DND-41 (cell line): ENCODE measurements at regions not wholly inside any gene's neighbourhood (a gene's known extent, or its start where the extent isn't known, plus 50 kb on each side); places are given as distances from the start of the nearest gene placed in this dataset.

ENCODE experiments used
- ATAC-seq: fragments of 200-7000 bp; cut with Tn5 transposase; 3 replicates; pipeline ENCODE4 v1.9.1; 2021; ENCODE audit warnings: low read depth; ENCODE audit not compliant: insufficient read depth
- DNase-seq: peaks from one replicate; pipeline ENCODE4 v3.0.0-alpha.2; 2020
- H2AFZ ChIP-seq: 2 replicates; pipeline ENCODE4 v1.6.0; 2012; ENCODE audit warnings: low read depth, low read length
- H3K27ac ChIP-seq: 2 replicates; pipeline ENCODE4 v1.5.1; 2012; ENCODE audit warnings: low read length, inconsistent platforms
- H3K27me3 ChIP-seq: fragments of 200-600 bp; sonication (generic); 2 replicates; pipeline ENCODE4 v1.6.0; 2012; ENCODE audit warnings: low read length, mild to moderate bottlenecking, inconsistent platforms; ENCODE audit not compliant: insufficient read depth, poor library complexity
- H3K36me3 ChIP-seq: 2 replicates; pipeline ENCODE4 v1.5.1; 2012; ENCODE audit warnings: low read length, inconsistent platforms; ENCODE audit not compliant: insufficient read depth
- H3K4me1 ChIP-seq: 2 replicates; pipeline ENCODE4 v1.5.1; 2012; ENCODE audit warnings: mild to moderate bottlenecking, low read length; ENCODE audit not compliant: insufficient read depth
- H3K4me2 ChIP-seq: 2 replicates; pipeline ENCODE4 v1.6.0; 2012; ENCODE audit warnings: mild to moderate bottlenecking, moderate library complexity, low read length, inconsistent platforms; ENCODE audit not compliant: insufficient read depth
- H3K4me3 ChIP-seq, 2 experiments: fragments of 200-600 bp in 1 of 2; shearing (Covaris generic) in 1 of 2; 2 replicates each; pipeline ENCODE4 v1.5.1; 2012 to 2016; ENCODE audit warnings: inconsistent platforms in 2 of 2, low read length in 2 of 2, mild to moderate bottlenecking in 2 of 2, low read depth in 1 of 2, moderate library complexity in 1 of 2
- H3K79me2 ChIP-seq: 2 replicates; pipeline ENCODE4 v1.6.0; 2012; ENCODE audit warnings: low read length, inconsistent platforms; ENCODE audit not compliant: insufficient read depth
- H3K9ac ChIP-seq: 2 replicates; pipeline ENCODE4 v1.6.0; 2012; ENCODE audit warnings: low read depth, mild to moderate bottlenecking, inconsistent platforms, low read length, moderate library complexity
- H3K9me3 ChIP-seq: 2 replicates; pipeline ENCODE4 v1.5.1; 2012; ENCODE audit warnings: low read length, moderate library complexity, mild to moderate bottlenecking, inconsistent platforms; ENCODE audit not compliant: insufficient read depth, severe bottlenecking
- H4K20me1 ChIP-seq: 2 replicates; pipeline ENCODE4 v1.6.0; 2012; ENCODE audit warnings: low read length; ENCODE audit not compliant: insufficient read depth
- EZH2 ChIP-seq: IDR thresholded peaks from 3 replicates; pipeline ENCODE4 v1.6.1; 2012; ENCODE audit warnings: borderline replicate concordance, low read depth, mild to moderate bottlenecking, moderate library complexity, low read length, inconsistent platforms; ENCODE audit not compliant: severe bottlenecking
- TF ChIP-seq, protein P1 (sequence below): IDR thresholded peaks from 2 replicates; pipeline ENCODE4 v1.5.1; 2012; ENCODE audit warnings: borderline replicate concordance, low read length, moderate library complexity, mild to moderate bottlenecking; ENCODE audit not compliant: poor library complexity, severe bottlenecking; ENCODE audit errors: extremely low read depth

DNA sequence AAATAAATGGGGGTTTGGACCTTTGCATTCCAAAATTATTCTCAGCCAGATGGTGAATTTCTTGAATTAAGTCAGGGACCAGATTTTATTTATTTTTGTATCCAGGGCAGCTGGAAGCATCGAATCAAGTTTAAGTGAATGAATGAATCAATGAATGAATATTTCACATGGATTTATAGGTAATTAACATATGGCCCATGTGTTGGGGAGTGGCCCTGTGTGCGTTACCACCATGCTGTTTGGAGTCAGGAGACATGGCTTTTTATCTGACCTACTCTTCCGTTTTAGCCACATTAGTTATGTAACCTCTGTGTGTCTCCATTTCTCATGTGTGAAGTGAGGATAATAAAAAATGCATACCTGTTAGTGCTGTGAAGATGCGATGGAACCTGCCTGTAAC, 213.5 kb downstream of the CDH26 start:
- Histone ChIP-seq H2AFZ (no peak overlapping the region), H3K79me2 (peaks cover 6% of the 10 kb centered on the region), H4K20me1 (no peaks in the 10 kb centered on the region), H3K4me1 (peaks cover 17% of the 10 kb centered on the region), H3K9me3 (no peaks in the 10 kb centered on the region), H3K27ac (no peak overlapping the region), H3K4me3 (no peak overlapping the region), H3K27me3 (no peaks in the 10 kb centered on the region), H3K36me3 (peaks cover 34% of the 10 kb centered on the region), H3K9ac (no peak overlapping the region), H3K4me2 (no peak overlapping the region)
- TF ChIP-seq, protein P1, sequence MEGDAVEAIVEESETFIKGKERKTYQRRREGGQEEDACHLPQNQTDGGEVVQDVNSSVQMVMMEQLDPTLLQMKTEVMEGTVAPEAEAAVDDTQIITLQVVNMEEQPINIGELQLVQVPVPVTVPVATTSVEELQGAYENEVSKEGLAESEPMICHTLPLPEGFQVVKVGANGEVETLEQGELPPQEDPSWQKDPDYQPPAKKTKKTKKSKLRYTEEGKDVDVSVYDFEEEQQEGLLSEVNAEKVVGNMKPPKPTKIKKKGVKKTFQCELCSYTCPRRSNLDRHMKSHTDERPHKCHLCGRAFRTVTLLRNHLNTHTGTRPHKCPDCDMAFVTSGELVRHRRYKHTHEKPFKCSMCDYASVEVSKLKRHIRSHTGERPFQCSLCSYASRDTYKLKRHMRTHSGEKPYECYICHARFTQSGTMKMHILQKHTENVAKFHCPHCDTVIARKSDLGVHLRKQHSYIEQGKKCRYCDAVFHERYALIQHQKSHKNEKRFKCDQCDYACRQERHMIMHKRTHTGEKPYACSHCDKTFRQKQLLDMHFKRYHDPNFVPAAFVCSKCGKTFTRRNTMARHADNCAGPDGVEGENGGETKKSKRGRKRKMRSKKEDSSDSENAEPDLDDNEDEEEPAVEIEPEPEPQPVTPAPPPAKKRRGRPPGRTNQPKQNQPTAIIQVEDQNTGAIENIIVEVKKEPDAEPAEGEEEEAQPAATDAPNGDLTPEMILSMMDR, result no peak
- no peak for TF ChIP-seq EZH2
- ATAC-seq (no peak), DNase-seq (no peak)

DNA sequence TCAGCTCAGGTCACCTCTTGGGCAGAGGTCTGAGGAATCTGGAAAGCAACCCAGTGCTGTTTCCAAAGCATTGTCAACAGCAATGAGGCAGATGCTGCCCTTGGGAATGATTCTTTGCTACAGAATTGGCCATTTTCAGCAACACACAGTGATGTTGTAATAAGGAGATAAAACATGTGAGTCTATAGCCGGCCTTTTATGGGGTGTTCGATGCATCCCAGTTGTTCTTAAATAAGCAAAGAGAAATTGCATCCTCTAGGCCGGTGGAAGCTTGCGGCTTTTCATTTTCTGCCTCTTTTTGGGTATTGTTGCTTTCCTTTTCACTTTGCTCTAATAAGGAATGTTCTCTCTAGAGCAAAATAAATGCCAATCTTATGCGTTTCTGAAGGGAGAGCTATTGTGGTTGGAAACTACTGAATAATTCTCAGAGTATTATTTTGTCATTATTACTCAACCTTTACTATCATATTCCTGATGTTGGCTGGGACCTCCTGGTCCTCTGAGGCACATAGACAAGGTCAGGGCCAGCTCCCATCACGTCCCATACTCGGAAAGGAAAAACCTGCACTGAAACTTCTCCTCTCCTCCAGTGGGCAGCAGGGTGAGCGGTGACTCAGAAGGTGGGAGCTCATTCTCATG, 214.2 kb downstream of the CDH26 start:
- no peak overlapping the region for H3K4me3 ChIP-seq
- TF ChIP-seq EZH2, result no peak
- TF ChIP-seq, protein P1, result no peak

DNA sequence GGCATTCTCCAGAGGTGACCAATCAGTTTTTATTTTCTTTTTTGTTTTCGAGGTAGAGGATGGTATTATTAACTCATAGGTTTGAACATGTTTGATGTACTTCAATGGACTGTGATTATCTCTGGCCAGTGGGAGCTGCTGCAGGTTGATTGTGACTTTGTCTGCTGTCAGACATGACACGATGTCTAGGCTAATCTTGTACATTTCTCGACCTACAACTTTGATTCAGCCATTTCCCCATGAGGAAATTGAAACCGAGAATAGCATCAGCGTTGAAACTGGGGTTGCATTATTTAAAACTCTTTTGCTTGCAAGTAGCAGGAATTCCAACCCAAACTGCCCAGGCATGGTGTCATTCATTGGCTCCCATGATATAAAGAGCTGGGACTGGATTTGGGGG, 218.9 kb downstream of the CDH26 start:
- no peak for DNase-seq
- Histone ChIP-seq H3K4me2 (no peak overlapping the region), H3K27me3 (no peaks in the 10 kb centered on the region), H3K4me3 (no peak overlapping the region), H3K9ac (no peak overlapping the region), H3K9me3 (no peaks in the 10 kb centered on the region), H3K4me1 (peaks cover 16% of the 10 kb centered on the region), H4K20me1 (no peaks in the 10 kb centered on the region), H3K27ac (peak overlapping the region; percentile 56), H3K79me2 (peaks cover 21% of the 10 kb centered on the region), H3K36me3 (peaks cover 25% of the 10 kb centered on the region), H2AFZ (no peak overlapping the region)
- no peak for ATAC-seq
- TF ChIP-seq, protein P1, result no peak
- TF ChIP-seq EZH2, result no peak

More for the DNA sequence above, 214.2 kb downstream of the CDH26 start:
- no peaks in the 10 kb centered on the region for H3K9me3 ChIP-seq
- no peak overlapping the region for H3K27ac ChIP-seq
- peaks cover 23% of the 10 kb centered on the region for H3K4me1 ChIP-seq
- H3K9ac ChIP-seq, result no peak overlapping the region
- no peaks in the 10 kb centered on the region for H4K20me1 ChIP-seq
- DNase-seq (no peak), ATAC-seq (no peak)
- peaks cover 10% of the 10 kb centered on the region for H3K79me2 ChIP-seq
- H3K27me3 ChIP-seq, result no peaks in the 10 kb centered on the region
- H3K36me3 ChIP-seq, result peaks cover 37% of the 10 kb centered on the region
- H2AFZ ChIP-seq, result no peak overlapping the region
- H3K4me2 ChIP-seq, result no peak overlapping the region
